Gastroesophageal sphincter (tissue), 4 donors: ENCODE measurements at regions not wholly inside any gene's neighbourhood (a gene's known extent, or its start where the extent isn't known, plus 50 kb on each side); places are given as distances from the start of the nearest gene placed in this dataset.

Source experiments
- ATAC-seq: fragments of 150-250 bp; one replicate; pipeline ENCODE4 v1.9.1; 2016; ENCODE audit warnings: mild to moderate bottlenecking, moderate library complexity
- H3K27ac ChIP-seq, 4 donors: fragments of 200-600 bp; sonication (generic) in 3 of 4; 1 replicate in 3 of 4; 2 replicates in 1 of 4; pipeline ENCODE4 v1.5.1; 2016 to 2019
- H3K27me3 ChIP-seq: fragments of 200-600 bp; sonication (generic); one replicate; pipeline ENCODE4 v1.5.1; 2019
- H3K36me3 ChIP-seq, 2 donors: fragments of 200-600 bp; sonication (generic); one replicate each; pipeline ENCODE4 v1.5.1; 2019; ENCODE audit warnings: control low read depth in 1 of 2
- H3K4me1 ChIP-seq, 3 donors: fragments of 200-600 bp; sonication (generic); 1 replicate in 2 of 3; 2 replicates in 1 of 3; pipeline ENCODE4 v1.5.1; 2016 to 2019; ENCODE audit warnings: control low read depth in 2 of 3
- H3K4me3 ChIP-seq, 2 donors: fragments of 200-600 bp; sonication (generic); one replicate each; pipeline ENCODE4 v1.5.1; 2019; ENCODE audit warnings: mild to moderate bottlenecking in 1 of 2, moderate library complexity in 1 of 2
- H3K9me3 ChIP-seq, 3 donors: fragments of 200-600 bp; sonication (generic); one replicate each; pipeline ENCODE4 v1.5.1; 2017 to 2019; ENCODE audit warnings: control low read depth in 2 of 3
- EP300 ChIP-seq: sonication (generic); formaldehyde crosslinking; IDR thresholded peaks from one replicate; pipeline ENCODE4 v1.6.1; 2017; ENCODE audit warnings: antibody characterized with exemption, mild to moderate bottlenecking
- POLR2A ChIP-seq, 2 donors: fragments of 450-650 bp; IDR thresholded peaks; one replicate each; pipeline ENCODE4 v1.6.1; 2017; ENCODE audit warnings: antibody characterized with exemption in 2 of 2, mild to moderate bottlenecking in 2 of 2, moderate library complexity in 1 of 2
- POLR2AphosphoS5 ChIP-seq: sonication (generic); formaldehyde crosslinking; IDR thresholded peaks from one replicate; pipeline ENCODE4 v1.6.1; 2017; ENCODE audit warnings: antibody characterized with exemption
- WGBS, 2 donors: methylation state at CpG; one replicate each; pipeline ENCODE4 v1.1.5; 2018; ENCODE audit warnings: low coverage in 1 of 2; 5-methylcytosine and 5-hydroxymethylcytosine counted together
- TF ChIP-seq, protein P1 (sequence below), 4 experiments: fragments of 200-600 bp in 2 of 4; fragments of 450-650 bp in 2 of 4; sonication (generic) in 1 of 4; IDR thresholded peaks; one replicate each; pipeline ENCODE4 v1.5.1; 2017 to 2019; ENCODE audit warnings: antibody characterized with exemption in 4 of 4, mild to moderate bottlenecking in 2 of 4, moderate library complexity in 2 of 4

GRCh38 chr6:90399970-90400369 lies 103.3 kb upstream of the BACH2 start:
- Histone ChIP-seq H3K36me3 (no peaks in the 10 kb centered on the region), H3K4me1 (no peaks in the 10 kb centered on the region), H3K9me3 (no peaks in the 10 kb centered on the region), H3K27ac (no peak overlapping the region), H3K4me3 (no peak overlapping the region), H3K27me3 (no peaks in the 10 kb centered on the region)
- WGBS, 2 donors: 63 to 82% methylated on average over 10 to 11 of the region's 12 CpGs
- no peak for TF ChIP-seq POLR2AphosphoS5
- TF ChIP-seq EP300: no peak
- TF ChIP-seq, protein P1, sequence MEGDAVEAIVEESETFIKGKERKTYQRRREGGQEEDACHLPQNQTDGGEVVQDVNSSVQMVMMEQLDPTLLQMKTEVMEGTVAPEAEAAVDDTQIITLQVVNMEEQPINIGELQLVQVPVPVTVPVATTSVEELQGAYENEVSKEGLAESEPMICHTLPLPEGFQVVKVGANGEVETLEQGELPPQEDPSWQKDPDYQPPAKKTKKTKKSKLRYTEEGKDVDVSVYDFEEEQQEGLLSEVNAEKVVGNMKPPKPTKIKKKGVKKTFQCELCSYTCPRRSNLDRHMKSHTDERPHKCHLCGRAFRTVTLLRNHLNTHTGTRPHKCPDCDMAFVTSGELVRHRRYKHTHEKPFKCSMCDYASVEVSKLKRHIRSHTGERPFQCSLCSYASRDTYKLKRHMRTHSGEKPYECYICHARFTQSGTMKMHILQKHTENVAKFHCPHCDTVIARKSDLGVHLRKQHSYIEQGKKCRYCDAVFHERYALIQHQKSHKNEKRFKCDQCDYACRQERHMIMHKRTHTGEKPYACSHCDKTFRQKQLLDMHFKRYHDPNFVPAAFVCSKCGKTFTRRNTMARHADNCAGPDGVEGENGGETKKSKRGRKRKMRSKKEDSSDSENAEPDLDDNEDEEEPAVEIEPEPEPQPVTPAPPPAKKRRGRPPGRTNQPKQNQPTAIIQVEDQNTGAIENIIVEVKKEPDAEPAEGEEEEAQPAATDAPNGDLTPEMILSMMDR (IDR thresholded peaks at IDR 0.05): no peak
- no peak for TF ChIP-seq POLR2A (IDR thresholded peaks at IDR 0.05)
- no peak for ATAC-seq

- Histone ChIP-seq H3K27ac (no peak overlapping the region), H3K9me3 (no peaks in the 10 kb centered on the region), H3K27me3 (no peaks in the 10 kb centered on the region), H3K4me3 (no peak overlapping the region), H3K4me1 (peaks cover 0 to 3% (median 0%) of the 10 kb centered on the region in 3 donors), H3K36me3 (no peaks in the 10 kb centered on the region)
- TF ChIP-seq EP300 (no peak), POLR2AphosphoS5 (no peak), POLR2A (IDR thresholded peaks at IDR 0.05) (no peak)
- TF ChIP-seq, protein P1 (IDR thresholded peaks at IDR 0.05): no peak
- 50 to 92% methylated on average over 3 to 5 of the region's 5 CpGs for WGBS, 2 donors
- ATAC-seq: no peak
Observed at GRCh38 chr6:90397929-90398674, 101.5 kb upstream of the BACH2 start.

DNA sequence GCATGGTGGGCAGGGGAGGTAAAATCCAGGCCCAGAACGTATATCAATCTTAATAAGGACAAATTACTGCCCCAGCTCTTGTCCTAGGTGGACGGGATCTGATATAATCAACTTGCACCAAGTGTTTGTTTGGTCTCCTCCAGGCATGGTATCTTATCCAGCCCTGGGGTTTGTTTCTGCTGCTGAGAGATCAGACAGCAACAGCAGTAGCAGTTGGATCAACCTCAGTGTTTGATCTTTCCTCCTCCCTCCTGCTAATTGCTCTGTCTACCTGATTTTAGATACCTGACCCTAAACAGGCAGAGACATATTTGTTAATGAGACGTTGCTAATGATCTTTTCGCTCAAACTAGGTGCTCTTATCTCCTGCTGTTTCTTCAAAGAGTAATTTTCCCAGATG lies 100.4 kb upstream of the BACH2 start:
- WGBS, 2 donors: 80 to 83% methylated on average over 3 to 4 of the region's 4 CpGs

DNA sequence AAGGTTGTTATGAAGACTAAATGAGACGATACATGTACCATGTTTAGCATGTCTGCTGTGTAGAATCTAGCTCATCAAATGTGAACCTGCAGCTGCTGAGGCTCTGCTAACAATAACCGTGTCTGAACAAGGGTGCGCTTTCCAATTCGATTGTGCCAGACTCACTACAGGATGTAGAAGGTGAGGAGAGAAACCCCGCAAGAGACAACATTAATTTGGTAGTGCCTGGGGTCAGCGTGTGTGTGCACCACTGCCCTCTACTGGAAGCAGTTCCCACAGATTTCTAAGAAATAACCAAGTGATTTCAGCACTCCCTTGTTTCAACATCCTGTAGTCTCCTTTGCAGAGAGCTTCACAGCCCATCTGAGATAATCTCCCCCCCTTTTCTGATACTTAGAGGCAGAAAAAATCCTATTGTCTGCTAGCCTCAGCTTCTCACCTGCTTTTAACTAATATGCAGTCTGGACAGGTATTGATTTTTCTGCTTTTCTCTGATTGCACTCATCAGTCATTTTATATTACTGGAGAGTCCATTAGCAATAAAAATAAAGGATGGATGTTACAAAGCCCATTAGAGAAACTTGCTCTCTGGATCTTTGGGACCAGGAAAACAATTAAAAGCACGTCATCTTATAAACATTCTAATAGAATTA lies 96.7 kb upstream of the BACH2 start:
- no peaks in the 10 kb centered on the region for H3K9me3 ChIP-seq
- no peaks in the 10 kb centered on the region for H3K36me3 ChIP-seq
- WGBS, 2 donors: 22 to 31% methylated on average over 7 of the region's 7 CpGs
- TF ChIP-seq POLR2AphosphoS5: no peak
- TF ChIP-seq EP300: no peak
- TF ChIP-seq POLR2A (IDR thresholded peaks at IDR 0.05): no peak
- TF ChIP-seq, protein P1 (IDR thresholded peaks at IDR 0.05): peak; percentile 72 to 86 (median 79)
- H3K4me1 ChIP-seq: peaks cover 0 to 5% (median 0%) of the 10 kb centered on the region in 3 donors
- H3K27me3 ChIP-seq: no peaks in the 10 kb centered on the region
- H3K27ac ChIP-seq: no peak overlapping the region
- ATAC-seq: peak; percentile 80
- H3K4me3 ChIP-seq: no peak overlapping the region

More for the DNA sequence above, 100.4 kb upstream of the BACH2 start:
- no peak overlapping the region for H3K4me3 ChIP-seq
- ATAC-seq: no peak
- no peaks in the 10 kb centered on the region for H3K36me3 ChIP-seq
- TF ChIP-seq, protein P1 (IDR thresholded peaks at IDR 0.05): no peak
- TF ChIP-seq EP300 (no peak), POLR2AphosphoS5 (no peak), POLR2A (IDR thresholded peaks at IDR 0.05) (no peak)
- peaks cover 0 to 5% (median 0%) of the 10 kb centered on the region in 3 donors for H3K4me1 ChIP-seq
- no peaks in the 10 kb centered on the region for H3K9me3 ChIP-seq
- H3K27ac ChIP-seq: no peak overlapping the region
- H3K27me3 ChIP-seq: no peaks in the 10 kb centered on the region

DNA sequence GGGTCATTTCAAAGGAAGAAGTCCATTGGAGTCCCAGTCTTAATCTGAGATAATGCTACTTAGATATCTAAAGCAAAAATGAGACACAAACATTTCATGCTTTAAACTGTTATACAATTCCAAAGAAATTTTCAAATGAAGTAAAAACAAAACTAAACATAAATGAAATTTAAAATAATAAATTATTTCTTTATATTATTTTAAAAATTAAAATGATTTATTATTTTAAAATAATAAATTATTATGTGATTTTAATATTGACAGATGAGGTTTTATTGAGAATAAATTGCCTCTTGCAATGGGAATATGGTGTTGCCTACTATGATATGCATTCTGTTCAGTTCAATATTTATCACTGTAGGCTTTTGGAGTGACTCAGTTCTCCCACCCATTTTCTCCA lies 93.7 kb upstream of the BACH2 start:
- Histone ChIP-seq H3K27ac (no peak overlapping the region), H3K4me3 (no peak overlapping the region), H3K4me1 (peaks cover 0 to 5% (median 0%) of the 10 kb centered on the region in 3 donors), H3K27me3 (no peaks in the 10 kb centered on the region), H3K36me3 (no peaks in the 10 kb centered on the region), H3K9me3 (no peaks in the 10 kb centered on the region)
- ATAC-seq: no peak
- TF ChIP-seq POLR2A (IDR thresholded peaks at IDR 0.05): no peak
- TF ChIP-seq, protein P1 (IDR thresholded peaks at IDR 0.05): no peak
- TF ChIP-seq EP300: no peak
- TF ChIP-seq POLR2AphosphoS5: no peak
